Activated T-cell treated with anti-CD3 and anti-CD28 coated beads, Interleukin-2, amount 50 U/mL, for 72 hours (primary cell): ENCODE measurements at regions not wholly inside any gene's neighbourhood (a gene's known extent, or its start where the extent isn't known, plus 50 kb on each side); places are given as distances from the start of the nearest gene placed in this dataset.
A peak's percentile ranks its signal among the peaks of the same experiment; 100 is the strongest.
"Not testable (repeated sequence)": the region's sequence is repeated elsewhere in the genome, so short reads cannot be mapped to it uniquely, and the experiment has no call there.

ENCODE experiments used
- ATAC-seq, 2 donors: fragments of 150-1000 bp; cut with Tn5 transposase; replicated peaks in 1 of 2; 2 replicates each; pipeline ENCODE4 v1.10.0; 2021; ENCODE audit warnings: moderate library complexity in 2 of 2, mild to moderate bottlenecking in 1 of 2
- DNase-seq, 2 donors: peaks; one replicate each; pipeline ENCODE4 v3.0.0; 2021 to 2022; ENCODE audit warnings: mixed read lengths in 1 of 2
- H3K27ac Mint-ChIP-seq: one replicate; pipeline ENCODE4 v1.8.0; 2022; ENCODE audit warnings: mild to moderate bottlenecking, moderate library complexity, mixed read lengths
- H3K27me3 Mint-ChIP-seq: one replicate; pipeline ENCODE4 v1.8.0; 2022; ENCODE audit warnings: low read depth, mixed read lengths
- H3K36me3 Mint-ChIP-seq, 2 donors: one replicate each; pipeline ENCODE4 v1.8.0; 2022; ENCODE audit warnings: mixed read lengths in 2 of 2, mild to moderate bottlenecking in 1 of 2; ENCODE audit not compliant: insufficient read depth in 2 of 2
- H3K4me1 Mint-ChIP-seq: one replicate; pipeline ENCODE4 v1.8.0; 2022; ENCODE audit warnings: low read depth, mixed read lengths
- H3K4me3 Mint-ChIP-seq, 2 donors: one replicate each; pipeline ENCODE4 v1.8.0; 2022; ENCODE audit warnings: mild to moderate bottlenecking in 2 of 2, mixed read lengths in 2 of 2, moderate library complexity in 2 of 2
- H3K9me3 Mint-ChIP-seq, 2 donors: one replicate each; pipeline ENCODE4 v1.8.0; 2022; ENCODE audit warnings: mixed read lengths in 2 of 2

DNA sequence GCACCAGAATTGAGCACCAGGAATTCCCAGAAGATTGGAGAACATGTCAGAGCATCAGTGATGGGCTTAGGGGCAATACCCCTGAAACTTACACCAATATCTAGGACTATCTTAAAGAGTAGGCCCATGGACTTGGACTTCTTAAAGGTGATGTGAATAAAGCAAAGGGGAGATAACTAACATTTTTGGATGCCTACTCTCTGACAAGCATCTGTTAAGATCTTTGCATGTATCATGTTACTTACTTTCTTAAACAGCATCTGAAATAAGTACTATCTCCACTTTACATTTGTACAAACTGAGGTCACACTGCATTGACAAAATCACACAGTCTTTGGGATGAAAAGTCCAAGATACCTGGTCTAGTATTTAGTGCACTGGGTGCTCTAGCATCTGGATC is 258.6 kb upstream of the ARSJ start:
- Mint-ChIP-seq H3K27ac (no peak overlapping the region), H3K36me3 (no peaks in the 10 kb centered on the region), H3K4me1 (no peaks in the 10 kb centered on the region), H3K27me3 (no peaks in the 10 kb centered on the region), H3K9me3 (peaks cover 0 to 2% of the 10 kb centered on the region in 2 donors), H3K4me3 (no peak overlapping the region)
- DNase-seq (no peak), ATAC-seq (no peak)

GRCh38 chr4:114249561-114249960 is 270.1 kb upstream of the ARSJ start:
- H3K36me3 Mint-ChIP-seq = peaks cover 0 to 3% of the 10 kb centered on the region in 2 donors
- no peak for ATAC-seq
- H3K4me1 Mint-ChIP-seq = no peaks in the 10 kb centered on the region
- no peaks in the 10 kb centered on the region for H3K9me3 Mint-ChIP-seq
- H3K27ac Mint-ChIP-seq = no peak overlapping the region
- H3K27me3 Mint-ChIP-seq = no peaks in the 10 kb centered on the region
- DNase-seq = no peak
- no peak overlapping the region for H3K4me3 Mint-ChIP-seq

DNA sequence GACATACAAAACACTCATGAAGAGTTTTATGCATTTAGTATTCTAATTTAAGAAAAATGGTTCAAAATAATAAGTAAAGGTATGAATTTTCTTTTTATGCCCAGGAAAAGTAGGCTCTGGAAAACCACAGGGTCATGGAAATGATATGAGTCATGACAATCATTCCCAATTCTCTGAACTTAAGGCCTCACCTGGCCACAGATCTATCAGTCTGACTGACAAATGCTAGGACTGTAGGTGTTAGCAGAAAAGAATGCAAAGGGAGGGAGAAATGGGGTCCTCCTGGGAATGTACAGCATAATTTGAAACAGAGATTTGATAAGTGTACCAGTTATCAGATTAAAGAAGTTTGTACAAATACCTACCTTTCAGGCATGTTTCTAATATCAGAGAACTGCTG is 270.5 kb upstream of the ARSJ start:
- no peak overlapping the region for H3K4me3 Mint-ChIP-seq
- no peaks in the 10 kb centered on the region for H3K4me1 Mint-ChIP-seq
- no peaks in the 10 kb centered on the region for H3K27me3 Mint-ChIP-seq
- no peak for DNase-seq
- H3K36me3 Mint-ChIP-seq = peaks cover 0 to 3% of the 10 kb centered on the region in 2 donors
- H3K9me3 Mint-ChIP-seq = peaks cover 0 to under 1% of the 10 kb centered on the region in 2 donors
- no peak overlapping the region for H3K27ac Mint-ChIP-seq
- ATAC-seq = no peak

DNA sequence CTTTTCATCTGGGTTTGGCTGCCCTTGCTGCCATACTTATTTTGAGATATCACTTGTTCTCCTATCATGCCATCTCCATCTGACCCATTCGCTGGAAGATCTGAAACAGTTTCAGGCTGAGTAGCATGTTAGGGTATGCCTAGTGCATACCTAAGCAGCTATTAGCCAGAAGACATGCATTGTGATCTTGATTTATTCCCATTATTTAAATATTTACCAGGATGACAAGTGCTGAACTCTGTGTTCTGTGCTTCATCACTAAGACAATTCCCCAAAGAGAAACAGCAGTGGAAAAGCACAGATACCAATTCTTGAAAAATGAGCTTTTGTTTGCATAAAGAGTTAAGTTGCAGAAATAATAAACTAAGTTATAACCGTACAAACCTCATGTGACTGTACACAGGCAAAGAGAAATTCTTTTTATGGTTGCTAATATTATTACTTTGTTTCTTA is 271.0 kb upstream of the ARSJ start:
- Mint-ChIP-seq H3K9me3 (peaks cover 0 to 2% of the 10 kb centered on the region in 2 donors), H3K27me3 (no peaks in the 10 kb centered on the region), H3K4me1 (no peaks in the 10 kb centered on the region), H3K4me3 (no peak overlapping the region), H3K36me3 (peaks cover 0 to 3% of the 10 kb centered on the region in 2 donors), H3K27ac (no peak overlapping the region)
- DNase-seq = no peak
- ATAC-seq = no peak

DNA sequence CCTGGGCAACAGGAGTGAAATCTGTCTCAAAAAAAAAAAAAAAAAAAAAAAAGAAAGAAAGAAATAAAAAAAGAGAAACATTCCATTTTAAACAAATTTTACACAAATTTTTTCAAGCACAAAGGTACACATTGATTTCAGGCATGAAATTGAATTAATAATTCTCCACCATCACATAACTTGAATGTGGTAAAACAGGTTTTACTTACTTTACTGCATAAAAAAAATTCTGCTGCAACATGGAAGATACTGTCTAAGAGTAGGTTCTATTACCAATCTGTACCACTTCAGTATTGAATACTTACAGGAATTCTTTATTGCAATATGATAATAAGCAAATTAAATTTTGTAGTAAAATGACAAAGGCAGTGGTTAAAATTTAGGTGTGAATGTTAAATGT is 271.6 kb upstream of the ARSJ start:
- DNase-seq (no peak), ATAC-seq (no peak)
- Mint-ChIP-seq H3K9me3 (peaks cover 0 to 3% of the 10 kb centered on the region in 2 donors), H3K36me3 (peaks cover 0 to 3% of the 10 kb centered on the region in 2 donors), H3K27me3 (no peaks in the 10 kb centered on the region), H3K4me1 (no peaks in the 10 kb centered on the region), H3K27ac (no peak overlapping the region), H3K4me3 (no peak overlapping the region)

DNA sequence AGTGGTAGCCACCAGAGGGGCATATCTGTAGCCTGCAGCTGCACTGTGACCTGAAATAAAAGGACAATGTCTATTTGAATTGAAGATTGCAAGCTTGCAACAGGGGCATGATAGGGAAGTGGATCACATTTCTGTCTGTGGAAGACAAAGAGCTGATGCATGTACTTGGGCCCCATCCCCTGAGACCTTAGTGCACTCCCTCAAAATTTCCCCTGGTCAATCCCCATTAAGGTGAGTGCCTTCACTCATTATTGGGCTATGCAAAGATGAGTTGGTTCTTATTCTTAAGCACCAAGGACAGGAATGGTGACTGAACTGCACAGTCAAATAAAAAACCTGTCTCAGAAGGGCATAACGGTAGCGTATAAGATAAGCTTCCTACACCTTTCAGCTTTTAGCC is 273.1 kb upstream of the ARSJ start:
- DNase-seq (no peak), ATAC-seq (no peak)
- no peaks in the 10 kb centered on the region for H3K27me3 Mint-ChIP-seq
- no peaks in the 10 kb centered on the region for H3K4me1 Mint-ChIP-seq
- H3K4me3 Mint-ChIP-seq = no peak overlapping the region
- peaks cover 0 to 3% of the 10 kb centered on the region in 2 donors for H3K36me3 Mint-ChIP-seq
- H3K9me3 Mint-ChIP-seq = peaks cover 0 to 3% of the 10 kb centered on the region in 2 donors
- no peak overlapping the region for H3K27ac Mint-ChIP-seq

DNA sequence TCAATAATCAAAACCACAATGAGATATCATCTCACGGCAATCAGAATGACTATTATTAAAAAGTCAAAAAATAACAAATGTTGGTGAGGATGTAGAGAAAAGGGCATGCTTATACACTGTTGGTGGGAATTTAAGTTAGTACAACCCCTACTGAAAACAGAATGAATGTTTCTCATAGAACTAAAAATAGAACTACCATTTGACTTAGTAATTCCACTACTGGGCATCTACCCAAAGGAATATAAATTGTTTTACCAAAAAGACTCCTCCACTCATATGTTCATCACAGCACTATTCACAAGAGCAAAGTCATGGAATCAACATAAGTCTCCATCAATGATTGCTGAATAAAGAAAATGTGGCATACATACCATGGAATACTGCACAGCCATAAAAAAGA is 278.1 kb upstream of the ARSJ start:
- H3K4me1 Mint-ChIP-seq = no peaks in the 10 kb centered on the region
- H3K27me3 Mint-ChIP-seq = no peaks in the 10 kb centered on the region
- peaks cover 0 to 3% of the 10 kb centered on the region in 2 donors for H3K9me3 Mint-ChIP-seq
- H3K36me3 Mint-ChIP-seq = peaks cover 0 to 3% of the 10 kb centered on the region in 2 donors
- no peak for DNase-seq
- no peak overlapping the region for H3K27ac Mint-ChIP-seq
- ATAC-seq = no peak
- H3K4me3 Mint-ChIP-seq = no peak overlapping the region

DNA sequence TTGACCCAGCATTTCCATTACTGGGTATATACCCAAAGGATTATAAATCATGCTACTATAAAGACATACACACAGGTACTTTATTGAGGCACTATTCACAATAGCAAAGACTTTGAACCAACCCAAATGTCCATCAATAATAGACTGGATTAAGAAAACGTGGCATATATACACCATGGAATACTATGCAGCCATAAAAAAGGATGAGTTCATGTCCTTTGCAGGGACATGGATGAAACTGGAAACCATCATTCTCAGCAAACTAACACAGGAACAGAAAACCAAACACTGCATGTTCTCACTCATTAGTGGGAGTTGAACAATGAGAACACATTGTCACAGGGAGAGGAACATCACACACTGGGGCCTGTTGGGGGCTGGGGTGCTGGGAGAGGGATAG is 283.0 kb upstream of the ARSJ start:
- H3K4me1 Mint-ChIP-seq, H3K27ac Mint-ChIP-seq, H3K36me3 Mint-ChIP-seq, H3K9me3 Mint-ChIP-seq, H3K27me3 Mint-ChIP-seq, ATAC-seq, H3K4me3 Mint-ChIP-seq, DNase-seq: not testable (repeated sequence)

- Mint-ChIP-seq H3K4me1 (no peaks in the 10 kb centered on the region), H3K4me3 (no peak overlapping the region), H3K9me3 (no peaks in the 10 kb centered on the region), H3K36me3 (no peaks in the 10 kb centered on the region), H3K27me3 (no peaks in the 10 kb centered on the region), H3K27ac (no peak overlapping the region)
- ATAC-seq (no peak), DNase-seq (no peak)
These were observed 283.8 kb upstream of the ARSJ start for GRCh38 chr4:114263233-114263632.

GRCh38 chr4:114264452-114264851 is 285.0 kb upstream of the ARSJ start:
- H3K27me3 Mint-ChIP-seq = no peaks in the 10 kb centered on the region
- ATAC-seq (no peak), DNase-seq (no peak)
- H3K9me3 Mint-ChIP-seq = no peaks in the 10 kb centered on the region
- no peak overlapping the region for H3K27ac Mint-ChIP-seq
- no peaks in the 10 kb centered on the region for H3K36me3 Mint-ChIP-seq
- no peak overlapping the region for H3K4me3 Mint-ChIP-seq
- H3K4me1 Mint-ChIP-seq = no peaks in the 10 kb centered on the region

- no peak for ATAC-seq
- no peaks in the 10 kb centered on the region for H3K36me3 Mint-ChIP-seq
- no peaks in the 10 kb centered on the region for H3K9me3 Mint-ChIP-seq
- no peaks in the 10 kb centered on the region for H3K27me3 Mint-ChIP-seq
- no peak for DNase-seq
- H3K4me3 Mint-ChIP-seq = no peak overlapping the region
- H3K27ac Mint-ChIP-seq = no peak overlapping the region
- H3K4me1 Mint-ChIP-seq = no peaks in the 10 kb centered on the region
These were observed 285.4 kb upstream of the ARSJ start for GRCh38 chr4:114264877-114265291.

DNA sequence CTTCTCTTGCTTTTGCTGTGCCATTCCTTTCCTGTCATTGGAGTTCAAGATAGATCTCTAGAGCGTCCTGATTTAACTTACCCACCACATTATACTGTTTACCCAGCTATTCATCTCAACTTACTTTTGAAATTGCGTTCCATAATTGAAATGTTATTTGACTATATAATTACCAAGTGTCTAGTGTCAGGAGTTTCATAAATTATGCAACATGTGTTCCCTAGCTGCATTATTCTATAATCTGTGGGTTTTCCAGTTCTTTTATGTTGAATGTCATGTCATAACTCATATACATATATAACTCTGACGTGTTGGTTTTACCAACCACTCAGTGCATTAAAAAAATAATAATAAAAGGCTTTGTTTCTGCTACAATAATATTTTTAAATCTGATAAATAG is 285.9 kb upstream of the ARSJ start:
- ATAC-seq (no peak), DNase-seq (no peak)
- no peaks in the 10 kb centered on the region for H3K4me1 Mint-ChIP-seq
- no peak overlapping the region for H3K4me3 Mint-ChIP-seq
- no peaks in the 10 kb centered on the region for H3K9me3 Mint-ChIP-seq
- no peaks in the 10 kb centered on the region for H3K36me3 Mint-ChIP-seq
- H3K27me3 Mint-ChIP-seq = no peaks in the 10 kb centered on the region
- no peak overlapping the region for H3K27ac Mint-ChIP-seq

- no peak for ATAC-seq
These were observed 288.5 kb upstream of the ARSJ start for GRCh38 chr4:114267976-114268375.

GRCh38 chr4:114271031-114271430 is 291.6 kb upstream of the ARSJ start:
- peaks cover 4% of the 10 kb centered on the region for H3K4me1 Mint-ChIP-seq
- H3K36me3 Mint-ChIP-seq = no peaks in the 10 kb centered on the region
- DNase-seq (no peak), ATAC-seq (no peak)
- H3K27me3 Mint-ChIP-seq = no peaks in the 10 kb centered on the region
- no peaks in the 10 kb centered on the region for H3K9me3 Mint-ChIP-seq
- peak overlapping the region in 1 of 2 donors; percentile 12 for H3K4me3 Mint-ChIP-seq
- H3K27ac Mint-ChIP-seq = peak overlapping the region; percentile 58

More at GRCh38 chr4:114267976-114268375, 288.5 kb upstream of the ARSJ start:
- no peak for DNase-seq
- no peak overlapping the region for H3K27ac Mint-ChIP-seq
- no peak overlapping the region for H3K4me3 Mint-ChIP-seq
- H3K9me3 Mint-ChIP-seq = no peaks in the 10 kb centered on the region
- H3K27me3 Mint-ChIP-seq = no peaks in the 10 kb centered on the region
- H3K4me1 Mint-ChIP-seq = peaks cover 4% of the 10 kb centered on the region
- no peaks in the 10 kb centered on the region for H3K36me3 Mint-ChIP-seq
